ENCODE measurements at regions not wholly inside any gene's neighbourhood (a gene's known extent, or its start where the extent isn't known, plus 50 kb on each side); places are given as distances from the start of the nearest gene placed in this dataset.

GRCh38 chr22:44409211-44409973 is 88.6 kb downstream of the RTL6 start:
- Histone ChIP-seq H3K27ac (ENCODE audit: extremely low read depth, low read depth, low read length) (no peak overlapping the region), H3K4me1 (ENCODE audit: control insufficient read depth, insufficient read depth, low read length) (no peaks in the 10 kb centered on the region), H3K36me3 (ENCODE audit: control insufficient read depth in 2 of 2, insufficient read depth in 1 of 2, low read length in 2 of 2) (no peaks in the 10 kb centered on the region), H3K4me3 (ENCODE audit: low read depth, low read length) (no peak overlapping the region), H3K9me3 (ENCODE audit: control insufficient read depth, insufficient read depth, low read depth, low read length) (no peaks in the 10 kb centered on the region)
- ChIA-PET POLR2A (no interaction called here), CTCF (no interaction called here)
- TF ChIP-seq MZF1 (tag by site-specific recombination; IDR thresholded peaks at IDR 0.05; ENCODE audit: borderline replicate concordance) = no peak
- TF ChIP-seq ZNF514 (tag by site-specific recombination; IDR thresholded peaks at IDR 0.05) = no peak
- no peak for TF ChIP-seq ZNF239 (tag by site-specific recombination; IDR thresholded peaks at IDR 0.05)
- TF ChIP-seq ZNF280C (tag by site-specific recombination; IDR thresholded peaks at IDR 0.05) = no peak
- TF ChIP-seq ZFP3 (tag by site-specific recombination; IDR thresholded peaks at IDR 0.05; ENCODE audit: low read depth) = no peak
- no peak for TF ChIP-seq PRDM4 (tag by site-specific recombination; IDR thresholded peaks at IDR 0.05)
- no peak for TF ChIP-seq PRDM2 (tag by site-specific recombination; IDR thresholded peaks at IDR 0.05; ENCODE audit: borderline replicate concordance)
- no peak for TF ChIP-seq ZNF37A (tag by site-specific recombination; IDR thresholded peaks at IDR 0.05)
- no peak for TF ChIP-seq KLF7 (tag by site-specific recombination; IDR thresholded peaks at IDR 0.05; ENCODE audit: borderline replicate concordance)
- TF ChIP-seq ZNF169 (tag by site-specific recombination; IDR thresholded peaks at IDR 0.05) = no peak
- no peak for TF ChIP-seq ZBTB49 (tag by site-specific recombination; IDR thresholded peaks at IDR 0.05; ENCODE audit: low read depth)
- TF ChIP-seq ZNF274 (IDR thresholded peaks at IDR 0.05; ENCODE audit: low read length) = no peak
- no peak for TF ChIP-seq ZNF274 (tag by site-specific recombination; IDR thresholded peaks at IDR 0.05; ENCODE audit: borderline replicate concordance)
- no peak for TF ChIP-seq ZNF133 (tag by site-specific recombination; IDR thresholded peaks at IDR 0.05)
- TF ChIP-seq ZBTB17 (tag by site-specific recombination; IDR thresholded peaks at IDR 0.05) = no peak
- no peak for TF ChIP-seq ZNF423 (tag by site-specific recombination; IDR thresholded peaks at IDR 0.05)
- no peak for TF ChIP-seq SP7 (tag by site-specific recombination; IDR thresholded peaks at IDR 0.05)
- TF ChIP-seq ZNF76 (tag by site-specific recombination; IDR thresholded peaks at IDR 0.05; ENCODE audit: borderline replicate concordance, low read depth) = no peak
- no peak for TF ChIP-seq GLI4 (tag by site-specific recombination; IDR thresholded peaks at IDR 0.05)
- TF ChIP-seq PBX3 (CRISPR knock-in tag; IDR thresholded peaks at IDR 0.05) = no peak
- TF ChIP-seq MEIS1 (CRISPR knock-in tag; IDR thresholded peaks at IDR 0.05; ENCODE audit: borderline replicate concordance) = no peak
